Prostate gland (tissue), 2 donors: ENCODE measurements at regions not wholly inside any gene's neighbourhood (a gene's known extent, or its start where the extent isn't known, plus 50 kb on each side); places are given as distances from the start of the nearest gene placed in this dataset.
"Not testable (repeated sequence)": the region's sequence is repeated elsewhere in the genome, so short reads cannot be mapped to it uniquely, and the experiment has no call there.

ENCODE experiments used
- POLR2AphosphoS5 ChIP-seq: sonication (generic); formaldehyde crosslinking; IDR thresholded peaks from one replicate; pipeline ENCODE4 v1.6.1; 2017; ENCODE audit warnings: antibody characterized with exemption
- TF ChIP-seq, protein P1 (sequence below), 4 experiments: fragments of 200-600 bp in 2 of 4; fragments of 450-650 bp in 2 of 4; sonication (generic) in 2 of 4; IDR thresholded peaks; 1 replicate in 3 of 4; 2 replicates in 1 of 4; pipeline ENCODE4 v1.5.1; 2016 to 2019; ENCODE audit warnings: antibody characterized with exemption in 4 of 4, mild to moderate bottlenecking in 2 of 4, moderate library complexity in 2 of 4

DNA sequence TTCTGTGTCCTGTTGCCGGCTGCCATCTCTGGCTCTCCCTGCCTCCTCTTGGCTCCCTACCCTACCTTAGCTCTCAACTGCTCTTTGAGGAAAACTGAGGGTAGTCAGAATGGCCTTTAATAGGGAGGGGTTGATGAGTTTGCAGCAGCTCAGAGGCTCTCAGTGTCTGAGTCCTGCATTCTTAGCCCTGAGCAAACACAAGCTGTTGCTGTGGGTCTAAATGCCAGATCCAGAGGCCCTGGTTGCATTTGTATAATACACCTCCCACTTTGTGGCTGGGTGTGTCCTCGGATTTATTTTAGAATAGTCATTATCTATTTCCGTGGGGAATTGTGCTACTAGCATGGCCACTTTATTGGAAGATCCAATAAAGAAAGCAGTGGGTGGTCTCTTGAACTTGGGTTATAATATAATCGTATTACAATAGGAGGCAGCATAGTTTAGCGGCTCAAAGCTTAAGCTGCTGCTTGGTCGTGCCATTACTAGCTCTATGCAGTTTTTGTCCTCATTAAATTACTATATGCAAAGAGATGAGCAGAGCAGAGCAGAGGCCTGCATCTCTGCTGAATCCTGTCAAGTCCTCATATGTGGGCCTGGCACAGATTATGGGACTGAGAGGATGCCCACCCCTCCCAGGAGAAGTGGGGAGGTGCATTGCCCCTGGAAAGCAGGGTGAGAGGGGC, 175.5 kb downstream of the BCL2L11 start:
- TF ChIP-seq, protein P1, sequence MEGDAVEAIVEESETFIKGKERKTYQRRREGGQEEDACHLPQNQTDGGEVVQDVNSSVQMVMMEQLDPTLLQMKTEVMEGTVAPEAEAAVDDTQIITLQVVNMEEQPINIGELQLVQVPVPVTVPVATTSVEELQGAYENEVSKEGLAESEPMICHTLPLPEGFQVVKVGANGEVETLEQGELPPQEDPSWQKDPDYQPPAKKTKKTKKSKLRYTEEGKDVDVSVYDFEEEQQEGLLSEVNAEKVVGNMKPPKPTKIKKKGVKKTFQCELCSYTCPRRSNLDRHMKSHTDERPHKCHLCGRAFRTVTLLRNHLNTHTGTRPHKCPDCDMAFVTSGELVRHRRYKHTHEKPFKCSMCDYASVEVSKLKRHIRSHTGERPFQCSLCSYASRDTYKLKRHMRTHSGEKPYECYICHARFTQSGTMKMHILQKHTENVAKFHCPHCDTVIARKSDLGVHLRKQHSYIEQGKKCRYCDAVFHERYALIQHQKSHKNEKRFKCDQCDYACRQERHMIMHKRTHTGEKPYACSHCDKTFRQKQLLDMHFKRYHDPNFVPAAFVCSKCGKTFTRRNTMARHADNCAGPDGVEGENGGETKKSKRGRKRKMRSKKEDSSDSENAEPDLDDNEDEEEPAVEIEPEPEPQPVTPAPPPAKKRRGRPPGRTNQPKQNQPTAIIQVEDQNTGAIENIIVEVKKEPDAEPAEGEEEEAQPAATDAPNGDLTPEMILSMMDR (IDR thresholded peaks at IDR 0.05) = not testable (repeated sequence)
- TF ChIP-seq POLR2AphosphoS5 = not testable (repeated sequence)
